NCI-H2171 (cell line): ENCODE measurements at regions not wholly inside any gene's neighbourhood (a gene's known extent, or its start where the extent isn't known, plus 50 kb on each side); places are given as distances from the start of the nearest gene placed in this dataset.
"Not testable (repeated sequence)": the region's sequence is repeated elsewhere in the genome, so short reads cannot be mapped to it uniquely, and the experiment has no call there.

Source experiments
- DNase-seq: peaks from one replicate; lab custom pipeline; 2025; lab: John Stamatoyannopoulos, UW

- not testable (repeated sequence) for DNase-seq
Measured at GRCh38 chr12:76971216-76971879, 92.5 kb upstream of the CSRP2 start.

GRCh38 chr12:76967181-76967885, 88.5 kb upstream of the CSRP2 start:
- peak; percentile 46 for DNase-seq

GRCh38 chr12:76964784-76965571, 86.2 kb upstream of the CSRP2 start:
- DNase-seq: peak; percentile 35

- DNase-seq: no peak
Measured at GRCh38 chr12:76962099-76962498, 83.3 kb upstream of the CSRP2 start.

GRCh38 chr12:76957301-76957700, 78.5 kb upstream of the CSRP2 start:
- no peak for DNase-seq

GRCh38 chr12:76952995-76953394, 74.2 kb upstream of the CSRP2 start:
- no peak for DNase-seq

GRCh38 chr12:76948879-76949278, 70.1 kb upstream of the CSRP2 start:
- DNase-seq: no peak

- DNase-seq: no peak
Measured at GRCh38 chr12:76947304-76947703, 68.5 kb upstream of the CSRP2 start.

GRCh38 chr12:76946446-76946845, 67.6 kb upstream of the CSRP2 start:
- DNase-seq: no peak

GRCh38 chr12:76945867-76946266, 67.0 kb upstream of the CSRP2 start:
- no peak for DNase-seq

GRCh38 chr12:76944892-76945291, 66.1 kb upstream of the CSRP2 start:
- DNase-seq: no peak

- no peak for DNase-seq
Measured at GRCh38 chr12:76943008-76943407, 64.2 kb upstream of the CSRP2 start.

GRCh38 chr12:76942267-76942666, 63.4 kb upstream of the CSRP2 start:
- DNase-seq: no peak

- no peak for DNase-seq
Measured at GRCh38 chr12:76940671-76941445, 62.0 kb upstream of the CSRP2 start.

GRCh38 chr12:76939701-76940100, 60.9 kb upstream of the CSRP2 start:
- no peak for DNase-seq

- DNase-seq: no peak
Measured at GRCh38 chr12:76936275-76937193, 57.7 kb upstream of the CSRP2 start.

- DNase-seq: not testable (repeated sequence)
Measured at GRCh38 chr12:76933392-76933791, 54.6 kb upstream of the CSRP2 start.

GRCh38 chr12:76929499-76929898, 50.7 kb upstream of the CSRP2 start:
- no peak for DNase-seq
